ENCODE measurements at regions not wholly inside any gene's neighbourhood (a gene's known extent, or its start where the extent isn't known, plus 50 kb on each side); places are given as distances from the start of the nearest gene placed in this dataset.
"Not testable (repeated sequence)": the region's sequence is repeated elsewhere in the genome, so short reads cannot be mapped to it uniquely, and the experiment has no call there.

DNA sequence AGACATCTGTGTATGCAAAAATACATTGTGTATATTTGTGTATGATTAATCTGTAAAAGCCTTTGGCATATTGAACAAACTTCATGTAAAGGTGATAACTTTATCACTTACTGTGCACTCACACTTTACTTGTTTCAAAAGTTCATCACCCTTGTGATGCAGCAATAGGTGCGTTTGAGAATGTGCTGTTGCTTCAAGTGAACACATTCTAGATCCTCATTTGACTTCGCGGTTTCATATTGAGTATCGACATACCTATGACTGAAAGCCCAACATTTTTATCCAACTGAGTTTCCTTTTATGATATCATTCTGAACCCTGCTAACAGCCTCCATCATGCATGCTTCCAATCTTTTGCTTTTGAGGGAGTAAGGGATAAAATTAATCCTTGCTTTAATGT is 1086.9 kb downstream of the TMEM121 start:
- no peak overlapping the region for H3K9ac ChIP-seq (ENCODE audit: insufficient read length)
- no peak overlapping the region for H3K4me3 ChIP-seq
- H3K36me3 ChIP-seq (ENCODE audit: insufficient read depth, low read length): no peaks in the 10 kb centered on the region
- no peak for TF ChIP-seq POLR2AphosphoS5 (IDR thresholded peaks at IDR 0.05; ENCODE audit: borderline replicate concordance, low read depth, low read length)
- no peak for TF ChIP-seq FOXP2 (optimal IDR thresholded peaks at IDR 0.05; ENCODE audit: control extremely low read depth, extremely low read length, insufficient read depth)
- no peak for TF ChIP-seq EZH2 (IDR thresholded peaks at IDR 0.05)
- H3K9me3 ChIP-seq (ENCODE audit: low read depth, low read length): no peaks in the 10 kb centered on the region
- no peak for DNase-seq (ENCODE audit: low read depth, low spot score)
- H3K27ac ChIP-seq: no peak overlapping the region

DNA sequence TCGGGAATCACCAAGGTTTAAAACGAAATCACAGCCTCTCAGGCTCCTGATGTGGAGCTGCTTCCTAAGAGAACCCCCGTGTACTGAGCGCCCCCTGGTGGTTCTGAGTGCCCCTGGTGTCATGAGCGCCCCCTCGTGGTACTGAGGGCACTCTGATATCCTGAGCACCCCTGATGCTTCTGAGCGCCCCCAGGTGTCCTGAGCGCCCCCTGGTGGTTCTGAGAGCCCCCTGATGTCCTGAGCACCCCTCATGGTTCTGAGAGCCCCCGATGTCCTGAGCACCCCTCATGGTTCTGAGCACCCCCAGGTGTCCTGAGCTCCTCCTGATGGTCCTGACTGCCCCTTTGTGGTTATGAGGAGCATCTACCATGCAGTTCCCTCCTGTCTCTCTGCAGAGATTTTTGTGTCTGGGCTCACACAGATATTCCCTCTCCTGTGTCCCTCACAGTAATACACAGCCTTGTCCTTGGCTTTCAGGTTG is 1092.1 kb downstream of the TMEM121 start:
- H3K4me3 ChIP-seq; H3K36me3 ChIP-seq (ENCODE audit: insufficient read depth, low read length); H3K9me3 ChIP-seq (ENCODE audit: low read depth, low read length); DNase-seq (ENCODE audit: low read depth, low spot score); H3K27ac ChIP-seq; H3K9ac ChIP-seq (ENCODE audit: insufficient read length): not testable (repeated sequence)

DNA sequence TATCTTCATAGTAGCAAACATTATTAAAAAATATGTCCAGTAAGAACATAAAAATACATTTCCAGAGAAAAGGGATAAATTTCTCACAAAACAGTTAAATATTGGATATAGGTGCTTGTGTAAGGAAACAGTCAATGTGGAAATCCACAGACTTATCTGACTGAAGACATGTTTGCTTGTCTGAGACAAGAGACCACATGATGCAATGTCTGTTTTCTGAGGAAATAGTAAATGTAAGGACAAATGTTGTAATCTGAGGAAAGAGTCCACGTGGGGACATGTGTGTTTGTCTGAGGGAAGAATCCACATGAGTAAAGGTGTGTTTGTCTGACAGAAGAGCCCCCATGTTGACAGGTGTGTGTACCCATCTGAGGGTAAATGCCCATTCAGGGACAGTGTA is 1093.2 kb downstream of the TMEM121 start:
- TF ChIP-seq FOXP2 (optimal IDR thresholded peaks at IDR 0.05; ENCODE audit: control extremely low read depth, extremely low read length, insufficient read depth): no peak
- TF ChIP-seq POLR2AphosphoS5 (IDR thresholded peaks at IDR 0.05; ENCODE audit: borderline replicate concordance, low read depth, low read length): no peak
- TF ChIP-seq EZH2 (IDR thresholded peaks at IDR 0.05): no peak
- DNase-seq (ENCODE audit: low read depth, low spot score): no peak
- Histone ChIP-seq H3K9me3 (ENCODE audit: low read depth, low read length) (no peaks in the 10 kb centered on the region), H3K27ac (peak overlapping the region; percentile 70), H3K9ac (ENCODE audit: insufficient read length) (no peak overlapping the region), H3K36me3 (ENCODE audit: insufficient read depth, low read length) (no peaks in the 10 kb centered on the region), H3K4me3 (no peak overlapping the region)

DNA sequence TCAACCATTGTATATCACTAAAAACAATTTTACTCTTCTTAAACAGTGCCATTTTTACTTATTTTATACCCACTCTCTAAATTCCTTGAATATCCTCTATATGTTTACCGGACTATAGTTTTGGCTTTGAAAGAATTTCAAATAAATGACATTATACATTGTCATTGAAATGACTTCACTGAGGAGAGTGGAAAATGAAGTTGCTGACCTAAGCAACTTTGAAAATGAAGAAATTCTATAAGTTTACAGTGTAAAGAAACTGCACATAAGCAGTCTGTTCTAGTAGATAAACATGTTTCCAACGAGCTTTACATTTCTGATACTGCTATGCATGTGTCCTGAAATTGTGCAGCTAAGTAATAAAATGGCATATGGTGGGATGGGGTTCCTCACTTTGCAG is 1094.0 kb downstream of the TMEM121 start:
- no peak overlapping the region for H3K4me3 ChIP-seq
- no peaks in the 10 kb centered on the region for H3K9me3 ChIP-seq (ENCODE audit: low read depth, low read length)
- no peak for DNase-seq (ENCODE audit: low read depth, low spot score)
- H3K27ac ChIP-seq: peak overlapping the region; percentile 70
- H3K36me3 ChIP-seq (ENCODE audit: insufficient read depth, low read length): no peaks in the 10 kb centered on the region
- TF ChIP-seq FOXP2 (optimal IDR thresholded peaks at IDR 0.05; ENCODE audit: control extremely low read depth, extremely low read length, insufficient read depth) (no peak), EZH2 (IDR thresholded peaks at IDR 0.05) (no peak), POLR2AphosphoS5 (IDR thresholded peaks at IDR 0.05; ENCODE audit: borderline replicate concordance, low read depth, low read length) (no peak)
- H3K9ac ChIP-seq (ENCODE audit: insufficient read length): peak overlapping the region; percentile 8

- Histone ChIP-seq H3K9ac (ENCODE audit: insufficient read length) (no peak overlapping the region), H3K27ac (no peak overlapping the region), H3K9me3 (ENCODE audit: low read depth, low read length) (no peaks in the 10 kb centered on the region), H3K36me3 (ENCODE audit: insufficient read depth, low read length) (no peaks in the 10 kb centered on the region), H3K4me3 (no peak overlapping the region)
- no peak for TF ChIP-seq FOXP2 (optimal IDR thresholded peaks at IDR 0.05; ENCODE audit: control extremely low read depth, extremely low read length, insufficient read depth)
- DNase-seq (ENCODE audit: low read depth, low spot score): no peak
These were observed 1095.9 kb downstream of the TMEM121 start for GRCh38 chr14:106622200-106622745.

DNA sequence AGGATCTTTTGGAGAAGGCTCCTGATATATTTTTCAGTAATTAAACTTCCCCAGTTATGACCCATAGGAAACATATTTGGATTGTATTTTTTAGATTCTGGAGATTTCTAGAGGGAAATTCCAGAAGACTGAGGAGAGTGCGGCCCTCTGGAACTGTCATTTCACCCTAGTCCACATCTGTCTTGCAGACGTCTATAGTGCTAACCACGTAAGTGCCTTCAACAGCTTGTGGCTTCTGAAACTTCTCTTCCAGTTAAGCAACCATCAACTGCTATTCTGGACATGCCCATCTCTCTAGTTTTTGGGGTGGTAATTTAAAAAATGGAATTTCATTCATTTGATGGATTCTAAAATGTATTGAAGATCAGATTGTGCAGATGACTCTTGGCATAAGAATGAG is 1098.8 kb downstream of the TMEM121 start:
- no peak for DNase-seq (ENCODE audit: low read depth, low spot score)
- no peak overlapping the region for H3K27ac ChIP-seq
- H3K4me3 ChIP-seq: no peak overlapping the region
- H3K9ac ChIP-seq (ENCODE audit: insufficient read length): no peak overlapping the region
- H3K9me3 ChIP-seq (ENCODE audit: low read depth, low read length): no peaks in the 10 kb centered on the region
- TF ChIP-seq FOXP2 (optimal IDR thresholded peaks at IDR 0.05; ENCODE audit: control extremely low read depth, extremely low read length, insufficient read depth) (no peak), POLR2AphosphoS5 (IDR thresholded peaks at IDR 0.05; ENCODE audit: borderline replicate concordance, low read depth, low read length) (no peak), EZH2 (IDR thresholded peaks at IDR 0.05) (no peak)
- H3K36me3 ChIP-seq (ENCODE audit: insufficient read depth, low read length): no peaks in the 10 kb centered on the region

GRCh38 chr14:106626469-106626868 is 1100.1 kb downstream of the TMEM121 start:
- H3K9me3 ChIP-seq (ENCODE audit: low read depth, low read length); H3K4me3 ChIP-seq; DNase-seq (ENCODE audit: low read depth, low spot score); H3K27ac ChIP-seq; H3K36me3 ChIP-seq (ENCODE audit: insufficient read depth, low read length); H3K9ac ChIP-seq (ENCODE audit: insufficient read length): not testable (repeated sequence)

DNA sequence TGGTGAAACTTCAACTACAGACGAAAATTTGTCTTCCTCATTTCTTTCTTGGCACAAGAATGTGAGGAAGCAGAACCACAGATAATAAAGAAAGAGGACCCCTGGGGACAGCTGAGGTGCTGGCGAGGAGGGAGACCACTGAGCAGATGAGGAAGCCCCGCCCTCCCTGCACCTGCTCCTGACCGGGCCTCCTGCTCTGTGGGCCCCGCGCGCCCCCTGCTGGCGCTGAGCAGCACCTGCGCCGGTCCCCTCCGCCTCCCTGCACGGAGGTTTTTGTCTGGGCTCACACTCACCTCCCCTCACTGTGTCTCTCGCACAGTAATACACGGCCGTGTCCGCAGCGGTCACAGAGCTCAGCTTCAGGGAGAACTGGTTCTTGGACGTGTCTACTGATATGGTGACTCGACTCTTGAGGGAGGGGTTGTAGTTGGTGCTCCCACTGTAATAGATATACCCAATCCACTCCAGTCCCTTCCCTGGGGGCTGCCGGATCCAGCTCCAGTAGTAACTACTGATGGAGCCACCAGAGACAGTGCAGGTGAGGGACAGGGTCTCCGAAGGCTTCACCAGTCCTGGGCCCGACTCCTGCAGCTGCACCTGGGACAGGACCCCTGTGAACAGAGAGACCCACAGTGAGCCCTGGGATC is 1100.7 kb downstream of the TMEM121 start:
- not testable (repeated sequence) for DNase-seq (ENCODE audit: low read depth, low spot score); H3K9ac ChIP-seq (ENCODE audit: insufficient read length); H3K27ac ChIP-seq; H3K4me3 ChIP-seq; H3K9me3 ChIP-seq (ENCODE audit: low read depth, low read length); H3K36me3 ChIP-seq (ENCODE audit: insufficient read depth, low read length)

DNA sequence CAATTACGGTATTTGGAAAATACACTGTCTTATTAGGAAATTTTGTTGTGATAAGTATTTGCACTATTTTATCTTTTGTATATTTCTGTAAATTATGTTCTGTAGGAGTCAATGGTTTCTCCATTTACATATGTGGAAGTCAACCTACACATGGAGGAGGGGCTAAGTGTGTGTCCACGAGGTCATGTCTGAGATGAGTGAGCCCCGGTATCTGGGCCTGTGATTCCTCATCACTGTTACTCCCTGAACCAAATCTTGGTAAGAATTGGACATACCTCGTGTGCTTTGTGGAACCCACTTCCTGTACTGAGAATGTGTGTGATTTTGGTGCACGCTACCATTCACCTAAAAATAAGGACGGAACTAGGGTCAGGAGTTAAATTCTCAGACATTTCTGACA is 1105.5 kb downstream of the TMEM121 start:
- no peaks in the 10 kb centered on the region for H3K36me3 ChIP-seq (ENCODE audit: insufficient read depth, low read length)
- H3K4me3 ChIP-seq: no peak overlapping the region
- TF ChIP-seq FOXP2 (optimal IDR thresholded peaks at IDR 0.05; ENCODE audit: control extremely low read depth, extremely low read length, insufficient read depth) (no peak), EZH2 (IDR thresholded peaks at IDR 0.05) (no peak), POLR2AphosphoS5 (IDR thresholded peaks at IDR 0.05; ENCODE audit: borderline replicate concordance, low read depth, low read length) (no peak)
- no peak overlapping the region for H3K27ac ChIP-seq
- no peak for DNase-seq (ENCODE audit: low read depth, low spot score)
- H3K9ac ChIP-seq (ENCODE audit: insufficient read length): no peak overlapping the region
- H3K9me3 ChIP-seq (ENCODE audit: low read depth, low read length): no peaks in the 10 kb centered on the region

Data from SK-N-MC (cell line).